ENCODE measurements at regions not wholly inside any gene's neighbourhood (a gene's known extent, or its start where the extent isn't known, plus 50 kb on each side); places are given as distances from the start of the nearest gene placed in this dataset.

- DNase-seq: no peak
These were observed 155.1 kb upstream of the BLID start for GRCh38 chr11:122271137-122271536.

- DNase-seq: no peak
These were observed 154.5 kb upstream of the BLID start for GRCh38 chr11:122270535-122270934.

GRCh38 chr11:122269824-122270223, 153.8 kb upstream of the BLID start:
- DNase-seq: no peak

GRCh38 chr11:122268601-122269130, 152.7 kb upstream of the BLID start:
- no peak for DNase-seq

- no peak for DNase-seq
These were observed 151.6 kb upstream of the BLID start for GRCh38 chr11:122267602-122268001.

GRCh38 chr11:122265981-122266380, 150.0 kb upstream of the BLID start:
- no peak for DNase-seq

- no peak for DNase-seq
These were observed 148.1 kb upstream of the BLID start for GRCh38 chr11:122264121-122264520.

GRCh38 chr11:122261546-122261945, 145.5 kb upstream of the BLID start:
- DNase-seq: no peak

GRCh38 chr11:122259195-122259821, 143.3 kb upstream of the BLID start:
- no peak for DNase-seq

- DNase-seq: no peak
These were observed 142.6 kb upstream of the BLID start for GRCh38 chr11:122258446-122259194.

GRCh38 chr11:122253589-122254231, 137.7 kb upstream of the BLID start:
- no peak for DNase-seq

- no peak for DNase-seq
These were observed 132.9 kb upstream of the BLID start for GRCh38 chr11:122248939-122249338.

GRCh38 chr11:122248131-122248530, 132.1 kb upstream of the BLID start:
- peak; percentile 55 for DNase-seq

- no peak for DNase-seq
These were observed 130.9 kb upstream of the BLID start for GRCh38 chr11:122246874-122247273.

GRCh38 chr11:122242731-122243130, 126.7 kb upstream of the BLID start:
- no peak for DNase-seq

- DNase-seq: no peak
These were observed 125.6 kb upstream of the BLID start for GRCh38 chr11:122241566-122241965.

GRCh38 chr11:122240638-122241037, 124.6 kb upstream of the BLID start:
- no peak for DNase-seq

- no peak for DNase-seq
These were observed 119.6 kb upstream of the BLID start for GRCh38 chr11:122235615-122236014.

GRCh38 chr11:122234780-122235179, 118.8 kb upstream of the BLID start:
- DNase-seq: no peak

- no peak for DNase-seq
These were observed 118.2 kb upstream of the BLID start for GRCh38 chr11:122234257-122234656.

- DNase-seq: no peak
These were observed 117.0 kb upstream of the BLID start for GRCh38 chr11:122232985-122233384.

- DNase-seq: no peak
These were observed 114.4 kb upstream of the BLID start for GRCh38 chr11:122230385-122230755.

GRCh38 chr11:122229481-122230384, 113.7 kb upstream of the BLID start:
- peak; percentile 34 for DNase-seq
